ENCODE measurements at regions not wholly inside any gene's neighbourhood (a gene's known extent, or its start where the extent isn't known, plus 50 kb on each side); places are given as distances from the start of the nearest gene placed in this dataset.
A peak's percentile ranks its signal among the peaks of the same experiment; 100 is the strongest.

GRCh38 chr6:19309661-19310060, 527.5 kb upstream of the ID4 start:
- H3K36me3 ChIP-seq, result no peaks in the 10 kb centered on the region
- DNase-seq, result no peak
- no peaks in the 10 kb centered on the region for H3K4me1 ChIP-seq
- no peak overlapping the region for H3K4me3 ChIP-seq
- no peaks in the 10 kb centered on the region for H3K9me3 ChIP-seq
- WGBS, 5 donors, result 86 to 100% (median 87%) methylated on average over 1 of the region's 1 CpG
- no peak overlapping the region for H3K27ac ChIP-seq
- TF ChIP-seq EP300 (IDR thresholded peaks at IDR 0.05) (no peak), POLR2AphosphoS5 (IDR thresholded peaks at IDR 0.05) (no peak), CTCF (IDR thresholded peaks at IDR 0.05) (no peak), POLR2A (IDR thresholded peaks at IDR 0.05) (no peak)
- intact Hi-C loops (cut with DNase I; ENCODE audit: low total_unique reads), result no loop called here
- H3K27me3 ChIP-seq, result no peaks in the 10 kb centered on the region

GRCh38 chr6:19311786-19312185, 525.4 kb upstream of the ID4 start:
- H3K27me3 ChIP-seq, result no peaks in the 10 kb centered on the region
- no peaks in the 10 kb centered on the region for H3K9me3 ChIP-seq
- DNase-seq, result no peak
- H3K36me3 ChIP-seq, result no peaks in the 10 kb centered on the region
- no peak overlapping the region for H3K4me3 ChIP-seq
- 55 to 77% (median 71%) methylated on average over 3 of the region's 3 CpGs for WGBS, 5 donors
- H3K27ac ChIP-seq, result no peak overlapping the region
- TF ChIP-seq CTCF (IDR thresholded peaks at IDR 0.05) (no peak), EP300 (IDR thresholded peaks at IDR 0.05) (no peak), POLR2A (IDR thresholded peaks at IDR 0.05) (no peak), POLR2AphosphoS5 (IDR thresholded peaks at IDR 0.05) (no peak)
- intact Hi-C loops (cut with DNase I; ENCODE audit: low total_unique reads), result no loop called here
- no peaks in the 10 kb centered on the region for H3K4me1 ChIP-seq

- Histone ChIP-seq H3K36me3 (no peaks in the 10 kb centered on the region), H3K4me1 (no peaks in the 10 kb centered on the region), H3K9me3 (no peaks in the 10 kb centered on the region), H3K27ac (no peak overlapping the region), H3K27me3 (no peaks in the 10 kb centered on the region), H3K4me3 (no peak overlapping the region)
- DNase-seq, result no peak
- WGBS, 5 donors, result 24 to 50% (median 29%) methylated on average over 5 of the region's 5 CpGs
- no peak for TF ChIP-seq EP300 (IDR thresholded peaks at IDR 0.05)
- no peak for TF ChIP-seq POLR2AphosphoS5 (IDR thresholded peaks at IDR 0.05)
- TF ChIP-seq CTCF (IDR thresholded peaks at IDR 0.05), result no peak
- TF ChIP-seq POLR2A (IDR thresholded peaks at IDR 0.05), result no peak
- intact Hi-C loops (cut with DNase I; ENCODE audit: low total_unique reads), result no loop called here
Observed at GRCh38 chr6:19312241-19312978, 524.8 kb upstream of the ID4 start.

GRCh38 chr6:19317431-19317986, 519.7 kb upstream of the ID4 start:
- Histone ChIP-seq H3K4me1 (peaks cover 0 to 8% (median 0%) of the 10 kb centered on the region in 4 donors), H3K4me3 (no peak overlapping the region), H3K36me3 (no peaks in the 10 kb centered on the region), H3K9me3 (no peaks in the 10 kb centered on the region), H3K27ac (no peak overlapping the region), H3K27me3 (no peaks in the 10 kb centered on the region)
- peak in 1 of 2 donors; percentile 21 for DNase-seq
- intact Hi-C loops (cut with DNase I; ENCODE audit: low total_unique reads), result no loop called here
- WGBS, 5 donors, result 54 to 63% (median 57%) methylated on average over 3 of the region's 3 CpGs
- no peak for TF ChIP-seq EP300 (IDR thresholded peaks at IDR 0.05)
- no peak for TF ChIP-seq CTCF (IDR thresholded peaks at IDR 0.05)
- TF ChIP-seq POLR2AphosphoS5 (IDR thresholded peaks at IDR 0.05), result no peak
- TF ChIP-seq POLR2A (IDR thresholded peaks at IDR 0.05), result no peak
